Neuronal stem cell (in vitro differentiated cells): ENCODE measurements at regions not wholly inside any gene's neighbourhood (a gene's known extent, or its start where the extent isn't known, plus 50 kb on each side); places are given as distances from the start of the nearest gene placed in this dataset.
"Not testable (repeated sequence)": the region's sequence is repeated elsewhere in the genome, so short reads cannot be mapped to it uniquely, and the experiment has no call there.

Experiments used
- DNase-seq: peaks from one replicate; pipeline ENCODE4 v3.0.0-alpha.2; 2013; ENCODE audit warnings: low spot score
- H2AFZ ChIP-seq: one replicate; pipeline ENCODE4 v1.6.1; 2013; ENCODE audit warnings: mild to moderate bottlenecking, low read length, inconsistent platforms
- H2AK5ac ChIP-seq: 2 replicates; pipeline ENCODE4 v1.6.1; 2013; ENCODE audit warnings: low read depth, mild to moderate bottlenecking, inconsistent platforms, low read length, moderate library complexity, mixed read lengths
- H2BK120ac ChIP-seq: 2 replicates; pipeline ENCODE4 v1.6.1; 2013; ENCODE audit warnings: low read depth, mild to moderate bottlenecking, inconsistent platforms, low read length, moderate library complexity, mixed read lengths
- H2BK12ac ChIP-seq: one replicate; pipeline ENCODE4 v1.6.1; 2013; ENCODE audit warnings: low read length, inconsistent platforms
- H2BK15ac ChIP-seq: 2 replicates; pipeline ENCODE4 v1.6.1; 2013; ENCODE audit warnings: mild to moderate bottlenecking, low read length, inconsistent platforms, mixed read lengths
- H2BK5ac ChIP-seq: one replicate; pipeline ENCODE4 v1.6.1; 2013; ENCODE audit warnings: inconsistent platforms, mild to moderate bottlenecking, low read length, moderate library complexity
- H3K14ac ChIP-seq: one replicate; pipeline ENCODE4 v1.6.1; 2013; ENCODE audit warnings: low read length, inconsistent platforms
- H3K18ac ChIP-seq: 2 replicates; pipeline ENCODE4 v1.6.1; 2013; ENCODE audit warnings: low read length, inconsistent platforms
- H3K23ac ChIP-seq: 2 replicates; pipeline ENCODE4 v1.6.1; 2013; ENCODE audit warnings: low read depth, mild to moderate bottlenecking, mixed read lengths, low read length, inconsistent platforms; ENCODE audit not compliant: poor library complexity
- H3K27ac ChIP-seq: replicated peaks from 3 replicates; pipeline ENCODE4 v1.5.1; 2013; ENCODE audit warnings: low read length, inconsistent platforms
- H3K27me3 ChIP-seq, 3 experiments: 2 replicates each; pipeline ENCODE4 v1.6.1; 2013; ENCODE audit warnings: low read length in 3 of 3, mild to moderate bottlenecking in 2 of 3, inconsistent platforms in 1 of 3, low read depth in 1 of 3, mixed read lengths in 1 of 3, moderate library complexity in 1 of 3; ENCODE audit not compliant: control insufficient read depth in 3 of 3, insufficient read depth in 3 of 3
- H3K36me3 ChIP-seq, 2 donors: replicated peaks in 1 of 2; 2 replicates each; pipeline ENCODE4 v1.6.1; 2013; ENCODE audit warnings: low read length in 2 of 2; ENCODE audit not compliant: control insufficient read depth in 2 of 2, insufficient read depth in 2 of 2
- H3K4ac ChIP-seq: 2 replicates; pipeline ENCODE4 v1.6.1; 2013; ENCODE audit warnings: inconsistent platforms, mild to moderate bottlenecking, low read length, moderate library complexity
- H3K4me1 ChIP-seq, 2 donors: 1 replicate in 1 of 2; 2 replicates in 1 of 2; pipeline ENCODE4 v1.6.1; 2013; ENCODE audit warnings: low read length in 2 of 2, low read depth in 1 of 2; ENCODE audit not compliant: control insufficient read depth in 2 of 2, insufficient read depth in 1 of 2
- H3K4me2 ChIP-seq: one replicate; pipeline ENCODE4 v1.6.1; 2013; ENCODE audit warnings: mild to moderate bottlenecking, low read length, inconsistent platforms; ENCODE audit not compliant: insufficient read depth, poor library complexity, severe bottlenecking
- H3K4me3 ChIP-seq, 2 donors: 2 replicates each; pipeline ENCODE4 v1.5.1; 2013; ENCODE audit warnings: low read length in 2 of 2, mild to moderate bottlenecking in 2 of 2, inconsistent platforms in 1 of 2, moderate library complexity in 1 of 2
- H3K79me1 ChIP-seq: one replicate; pipeline ENCODE4 v1.6.1; 2013; ENCODE audit warnings: low read depth, mild to moderate bottlenecking, inconsistent platforms, low read length, moderate library complexity
- H3K9ac ChIP-seq: one replicate; pipeline ENCODE4 v1.6.1; 2013; ENCODE audit warnings: mild to moderate bottlenecking, low read depth, low read length, inconsistent platforms; ENCODE audit not compliant: poor library complexity
- H3K9me3 ChIP-seq, 2 donors: replicated peaks in 1 of 2; 2 replicates each; pipeline versions ENCODE3 to v1.6.1; 2013; ENCODE audit warnings: low read length in 2 of 2, mild to moderate bottlenecking in 2 of 2, inconsistent platforms in 1 of 2, low read depth in 1 of 2, mixed read lengths in 1 of 2, moderate library complexity in 1 of 2; ENCODE audit not compliant: control insufficient read depth in 2 of 2, insufficient read depth in 1 of 2
- H4K8ac ChIP-seq: one replicate; pipeline ENCODE4 v1.6.1; 2013; ENCODE audit warnings: low read depth, mild to moderate bottlenecking, inconsistent platforms, low read length, moderate library complexity
- H4K91ac ChIP-seq: one replicate; pipeline ENCODE4 v1.6.1; 2013; ENCODE audit warnings: low read length, low read depth, mild to moderate bottlenecking, inconsistent platforms; ENCODE audit not compliant: poor library complexity
- WGBS, 2 donors: extraction: QIAGEN DNeasy Blood & Tissue Kit; methylation state at CpG; one replicate each; pipeline ENCODE4 v1.1.7; 2013; ENCODE audit warnings: missing lambda C conversion rate in 2 of 2, mixed read lengths in 1 of 2; ENCODE audit not compliant: insufficient read length in 2 of 2, insufficient replicate concordance in 1 of 2; ENCODE audit errors: extremely low coverage in 2 of 2; 5-methylcytosine and 5-hydroxymethylcytosine counted together

GRCh38 chr7:52541198-52541765 is 494.2 kb upstream of the POM121L12 start:
- not testable (repeated sequence) for H2AK5ac ChIP-seq, H4K8ac ChIP-seq, DNase-seq, H2BK120ac ChIP-seq, H3K4ac ChIP-seq, H3K27ac ChIP-seq, H3K4me2 ChIP-seq, H3K9ac ChIP-seq, H3K18ac ChIP-seq, H3K9me3 ChIP-seq, H3K79me1 ChIP-seq, H2AFZ ChIP-seq, H4K91ac ChIP-seq, H2BK5ac ChIP-seq, H3K14ac ChIP-seq, H2BK15ac ChIP-seq, H3K23ac ChIP-seq, H3K4me1 ChIP-seq, H3K4me3 ChIP-seq, H2BK12ac ChIP-seq, H3K36me3 ChIP-seq, H3K27me3 ChIP-seq
- no CpG with 5 or more reads among the region's 5 CpGs for WGBS, 2 donors

GRCh38 chr7:52540041-52540440 is 495.4 kb upstream of the POM121L12 start:
- Histone ChIP-seq H2AK5ac (no peak overlapping the region), H3K4ac (no peak overlapping the region), H2AFZ (no peak overlapping the region), H3K4me3 (no peak overlapping the region), H2BK12ac (no peak overlapping the region), H3K79me1 (no peaks in the 10 kb centered on the region), H3K18ac (no peak overlapping the region), H3K23ac (no peak overlapping the region), H4K8ac (no peak overlapping the region), H3K4me1 (peaks cover 0 to 5% of the 10 kb centered on the region in 2 donors), H4K91ac (no peak overlapping the region), H3K9me3 (peaks cover 0 to 4% of the 10 kb centered on the region in 2 donors), H2BK15ac (no peak overlapping the region), H2BK120ac (no peak overlapping the region), H2BK5ac (no peak overlapping the region), H3K4me2 (no peak overlapping the region), H3K9ac (no peak overlapping the region), H3K36me3 (no peaks in the 10 kb centered on the region), H3K27me3 (no peaks in the 10 kb centered on the region), H3K14ac (no peak overlapping the region), H3K27ac (no peak overlapping the region)
- no peak for DNase-seq
- no CpG with 5 or more reads among the region's 2 CpGs for WGBS, 2 donors

GRCh38 chr7:52539414-52539813 is 496.0 kb upstream of the POM121L12 start:
- no peak overlapping the region for H3K23ac ChIP-seq
- H3K27me3 ChIP-seq: no peaks in the 10 kb centered on the region
- no peak overlapping the region for H4K8ac ChIP-seq
- no peak overlapping the region for H4K91ac ChIP-seq
- no peak overlapping the region for H3K27ac ChIP-seq
- no peak overlapping the region for H2BK15ac ChIP-seq
- no peak overlapping the region for H3K18ac ChIP-seq
- WGBS, 2 donors: no CpG with 5 or more reads among the region's 3 CpGs
- H3K4me3 ChIP-seq: no peak overlapping the region
- H3K9ac ChIP-seq: no peak overlapping the region
- H2BK120ac ChIP-seq: no peak overlapping the region
- no peak overlapping the region for H2AFZ ChIP-seq
- H3K9me3 ChIP-seq: peaks cover 0 to 4% of the 10 kb centered on the region in 2 donors
- H3K4ac ChIP-seq: no peak overlapping the region
- H3K79me1 ChIP-seq: no peaks in the 10 kb centered on the region
- no peak for DNase-seq
- H3K4me2 ChIP-seq: no peak overlapping the region
- no peaks in the 10 kb centered on the region for H3K36me3 ChIP-seq
- H2BK12ac ChIP-seq: no peak overlapping the region
- peaks cover 0 to 5% of the 10 kb centered on the region in 2 donors for H3K4me1 ChIP-seq
- H2AK5ac ChIP-seq: no peak overlapping the region
- no peak overlapping the region for H3K14ac ChIP-seq
- H2BK5ac ChIP-seq: no peak overlapping the region

- Histone ChIP-seq H3K23ac (no peak overlapping the region), H2BK120ac (no peak overlapping the region), H2AK5ac (no peak overlapping the region), H3K4me2 (no peak overlapping the region), H3K9me3 (peaks cover 1 to 11% of the 10 kb centered on the region in 2 donors), H3K4ac (no peak overlapping the region), H4K91ac (no peak overlapping the region), H3K27ac (no peak overlapping the region), H3K27me3 (no peaks in the 10 kb centered on the region), H2BK15ac (no peak overlapping the region), H2BK12ac (no peak overlapping the region), H3K36me3 (no peaks in the 10 kb centered on the region), H3K79me1 (no peaks in the 10 kb centered on the region), H4K8ac (no peak overlapping the region), H3K18ac (no peak overlapping the region), H2BK5ac (no peak overlapping the region), H3K4me3 (no peak overlapping the region), H3K4me1 (peaks cover 0 to 5% of the 10 kb centered on the region in 2 donors), H2AFZ (no peak overlapping the region), H3K9ac (no peak overlapping the region), H3K14ac (no peak overlapping the region)
- no CpG with 5 or more reads among the region's 4 CpGs for WGBS, 2 donors
- DNase-seq: no peak
These were observed 498.4 kb upstream of the POM121L12 start for GRCh38 chr7:52537051-52537450.
